GM18505 (cell line): ENCODE measurements at regions not wholly inside any gene's neighbourhood (a gene's known extent, or its start where the extent isn't known, plus 50 kb on each side); places are given as distances from the start of the nearest gene placed in this dataset.

Experiments
- ATAC-seq: cut with Tn5 transposase; IDR thresholded peaks from one replicate; pipeline ENCODE4 v1.9.1; 2021; ENCODE audit not compliant: unreplicated experiment
- POLR2A ChIP-seq: IDR thresholded peaks from 4 replicates; pipeline ENCODE4 v1.6.1; 2011; ENCODE audit warnings: borderline replicate concordance; ENCODE audit not compliant: insufficient read depth, insufficient read length; ENCODE audit errors: extremely low read depth

- TF ChIP-seq POLR2A = no peak
- no peak for ATAC-seq
Measured at GRCh38 chr10:29883231-29883630, 176.2 kb downstream of the JCAD start.

DNA sequence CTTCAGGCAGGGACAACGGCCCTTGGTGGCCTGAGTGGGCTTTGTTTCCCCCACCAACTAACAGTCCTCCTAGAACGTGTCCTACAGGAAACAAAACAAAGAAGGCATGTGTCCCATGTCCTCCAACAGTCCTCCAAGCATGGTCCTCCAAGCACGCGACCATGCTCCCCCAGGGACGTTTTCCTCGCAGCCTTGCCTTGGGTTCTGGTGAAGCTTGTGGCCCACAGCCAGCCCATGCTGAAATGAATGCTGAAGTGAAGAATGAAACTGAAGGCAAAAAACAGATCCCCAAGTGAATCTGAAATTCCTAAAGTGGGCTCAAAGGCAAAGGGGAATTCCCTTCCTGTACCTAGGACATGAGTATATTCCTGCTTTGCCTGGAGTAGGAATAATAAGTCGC is 176.6 kb downstream of the JCAD start:
- no peak for TF ChIP-seq POLR2A

GRCh38 chr10:29881811-29882210 is 177.6 kb downstream of the JCAD start:
- no peak for TF ChIP-seq POLR2A
- ATAC-seq = no peak

More for the DNA sequence above, 176.6 kb downstream of the JCAD start:
- ATAC-seq = no peak

DNA sequence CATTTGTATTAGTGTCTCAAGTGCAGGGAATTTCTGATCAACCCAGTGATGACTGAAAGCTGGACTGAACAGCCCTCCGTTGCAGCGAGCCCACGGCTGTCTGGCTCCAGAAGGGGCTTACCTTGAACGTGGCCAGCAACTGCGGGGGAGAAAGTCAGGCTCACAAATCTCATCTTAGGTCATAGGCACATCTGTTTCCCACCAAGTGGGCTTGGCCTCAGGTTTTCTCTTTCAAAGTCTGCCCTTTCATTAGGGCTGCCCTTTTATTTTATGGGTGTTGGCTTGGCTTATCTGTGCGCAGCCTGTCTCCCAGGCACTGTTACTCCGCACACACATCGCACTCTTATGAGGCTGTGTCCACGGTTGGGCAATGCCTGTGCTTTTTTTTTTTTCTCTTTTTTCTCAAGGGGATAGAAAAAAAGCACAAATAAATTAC is 178.0 kb downstream of the JCAD start:
- no peak for ATAC-seq
- no peak for TF ChIP-seq POLR2A

GRCh38 chr10:29880856-29881255 is 178.5 kb downstream of the JCAD start:
- no peak for ATAC-seq
- TF ChIP-seq POLR2A = no peak

DNA sequence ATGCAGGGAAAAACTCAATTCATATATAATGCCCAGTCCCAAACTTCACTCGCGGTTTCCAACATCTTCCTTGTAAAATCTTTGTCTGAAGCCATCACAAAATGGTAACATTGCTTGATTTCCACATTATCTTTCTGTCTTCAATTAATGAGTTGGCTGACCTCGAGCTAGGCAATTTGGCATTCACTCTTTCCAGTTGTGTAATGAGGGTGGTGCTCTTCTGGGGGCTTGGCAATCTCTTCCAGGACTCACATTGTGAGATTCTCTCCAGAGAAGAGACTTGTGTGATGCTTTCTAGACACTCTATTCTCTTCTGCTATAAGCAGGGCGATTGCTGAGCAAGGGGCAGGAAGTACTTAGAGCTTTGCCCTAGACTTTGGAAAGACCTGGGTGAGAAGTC is 179.5 kb downstream of the JCAD start:
- ATAC-seq = no peak
- TF ChIP-seq POLR2A = no peak

- no peak for TF ChIP-seq POLR2A
- ATAC-seq = no peak
Measured at GRCh38 chr10:29878492-29878891, 180.9 kb downstream of the JCAD start.

GRCh38 chr10:29877793-29878491 is 181.4 kb downstream of the JCAD start:
- no peak for ATAC-seq

GRCh38 chr10:29876008-29876555 is 183.3 kb downstream of the JCAD start:
- TF ChIP-seq POLR2A = no peak
- ATAC-seq = no peak

More at GRCh38 chr10:29877793-29878491, 181.4 kb downstream of the JCAD start:
- TF ChIP-seq POLR2A = no peak

DNA sequence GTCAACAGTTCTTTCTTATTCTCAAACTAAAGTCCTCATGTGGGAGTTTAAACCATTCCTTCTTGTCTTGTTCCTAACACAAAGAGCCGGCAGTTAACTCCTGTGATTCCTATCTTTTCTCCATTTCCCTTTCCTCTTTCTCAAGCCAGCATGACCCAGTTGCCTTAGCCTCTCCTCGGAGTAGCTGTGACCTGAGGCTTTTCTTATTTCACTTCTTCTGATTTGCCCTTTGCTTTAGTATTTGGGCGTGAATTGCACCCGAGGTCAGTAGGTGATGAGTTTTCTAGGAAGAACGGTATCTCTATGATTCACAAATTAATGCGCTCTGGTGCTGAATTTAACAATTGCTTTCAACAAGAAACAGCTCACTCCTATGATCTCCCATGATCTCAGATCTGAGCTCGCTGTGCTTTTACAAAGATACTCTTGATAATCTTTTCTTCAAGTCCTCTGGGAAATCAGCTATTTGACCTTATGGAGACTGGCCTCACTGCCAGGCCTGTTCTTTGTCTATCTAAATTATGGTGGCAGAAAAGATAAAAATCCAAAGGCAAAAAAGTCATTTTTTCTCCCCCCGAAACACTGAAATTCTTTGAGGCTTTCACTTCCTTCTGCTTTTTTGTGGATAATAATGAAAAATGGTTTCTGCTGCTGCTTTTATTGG is 184.6 kb downstream of the JCAD start:
- TF ChIP-seq POLR2A = no peak
- no peak for ATAC-seq

DNA sequence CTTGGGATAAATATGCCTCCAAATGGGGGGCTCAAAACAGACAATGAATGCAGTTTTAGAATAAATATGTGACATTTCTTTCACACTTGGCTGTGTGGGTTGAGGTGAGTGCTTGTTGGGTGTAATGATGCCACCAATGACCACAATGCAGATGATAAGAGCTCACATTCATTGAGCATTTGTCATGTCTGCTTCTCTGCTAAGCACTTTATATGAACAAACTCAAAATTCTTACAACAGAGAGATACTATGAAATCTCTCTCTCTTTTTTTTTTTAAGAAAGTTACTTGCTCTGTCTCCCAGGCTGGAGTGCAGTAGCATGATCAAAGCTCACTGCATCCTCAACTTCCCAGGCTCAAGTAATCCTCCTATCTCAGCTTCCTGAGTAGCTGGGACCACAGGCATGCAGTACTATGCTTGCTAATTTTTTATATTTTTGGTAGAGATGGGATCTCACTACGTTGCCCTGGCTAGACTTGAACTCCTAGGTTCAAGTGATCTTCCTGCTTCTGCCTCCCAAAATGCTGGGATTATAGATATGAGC is 185.4 kb downstream of the JCAD start:
- no peak for ATAC-seq
- no peak for TF ChIP-seq POLR2A

DNA sequence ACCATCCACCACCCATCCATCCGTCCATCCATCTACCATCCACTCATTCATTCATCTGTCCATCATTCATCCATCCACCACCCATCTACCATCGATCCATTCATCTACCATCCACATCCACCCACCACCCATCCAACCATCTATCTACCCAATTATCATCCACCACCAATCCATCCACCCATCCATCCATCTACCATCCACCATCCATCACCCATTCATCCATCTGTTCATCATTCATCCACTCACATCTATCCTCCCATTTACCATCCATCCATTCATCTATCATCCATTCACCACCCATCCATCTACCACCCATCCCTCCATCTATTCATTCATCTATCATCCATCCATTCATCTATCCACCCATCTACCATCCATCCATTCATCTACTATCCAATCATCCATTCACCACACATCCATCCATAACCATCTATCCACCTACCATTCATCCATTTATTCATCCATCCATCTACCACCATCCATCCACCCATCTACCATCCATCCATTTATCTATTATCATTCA is 188.8 kb downstream of the JCAD start:
- no peak for ATAC-seq

GRCh38 chr10:29869593-29869992 is 189.8 kb downstream of the JCAD start:
- no peak for ATAC-seq
- TF ChIP-seq POLR2A = no peak

More for the DNA sequence above, 188.8 kb downstream of the JCAD start:
- TF ChIP-seq POLR2A = no peak

GRCh38 chr10:29866356-29866755 is 193.0 kb downstream of the JCAD start:
- ATAC-seq = no peak
- no peak for TF ChIP-seq POLR2A

DNA sequence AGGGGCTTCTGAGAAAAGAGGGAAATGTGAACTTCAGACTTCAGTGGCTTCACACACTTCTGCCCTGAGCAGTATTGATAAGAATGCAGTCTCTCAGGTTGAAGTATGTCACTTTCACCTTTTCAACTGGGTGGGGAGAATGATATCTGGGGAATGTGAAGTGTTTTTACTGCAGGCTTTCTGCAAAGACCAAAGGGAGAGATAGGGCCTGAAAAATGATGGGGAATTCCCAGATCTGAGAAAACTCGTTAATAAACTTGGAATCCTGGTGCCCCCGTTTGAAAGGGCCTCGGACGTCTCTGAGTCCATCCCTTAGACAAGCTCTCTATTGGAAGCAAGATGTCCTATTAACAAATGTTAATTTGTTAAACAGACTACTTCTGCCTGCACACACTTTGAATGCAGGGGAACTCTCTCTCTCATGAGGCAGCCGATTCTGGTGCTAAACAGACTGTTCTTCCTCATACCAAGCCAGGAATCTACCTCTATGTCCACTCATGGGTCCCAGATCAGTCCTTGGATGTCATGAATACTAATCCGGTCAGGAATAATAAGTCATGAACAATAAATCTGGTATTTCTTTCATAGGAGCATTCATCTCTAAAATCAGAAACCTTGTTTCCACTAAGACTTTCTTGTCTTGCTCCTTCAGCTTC is 193.6 kb downstream of the JCAD start:
- no peak for ATAC-seq
- no peak for TF ChIP-seq POLR2A
